Mesothelial cell of epicardium (in vitro differentiated cells): ENCODE measurements at regions not wholly inside any gene's neighbourhood (a gene's known extent, or its start where the extent isn't known, plus 50 kb on each side); places are given as distances from the start of the nearest gene placed in this dataset.

ENCODE experiments used
- DNase-seq, 2 experiments: peaks; one replicate each; pipeline ENCODE4 v3.0.0; 2021; ENCODE audit warnings: low spot score in 2 of 2; ENCODE audit not compliant: unreplicated experiment in 2 of 2
- H3K27ac Mint-ChIP-seq: 2 replicates; pipeline ENCODE4 v1.8.0; 2021; ENCODE audit warnings: mixed read lengths
- H3K27me3 Mint-ChIP-seq: 2 replicates; pipeline ENCODE4 v1.8.0; 2021; ENCODE audit warnings: low read depth, mixed read lengths
- H3K36me3 Mint-ChIP-seq: 2 replicates; pipeline ENCODE4 v1.8.0; 2021; ENCODE audit warnings: mixed read lengths
- H3K4me1 Mint-ChIP-seq: 2 replicates; pipeline ENCODE4 v1.8.0; 2021; ENCODE audit warnings: mixed read lengths
- H3K4me3 Mint-ChIP-seq: 2 replicates; pipeline ENCODE4 v1.8.0; 2021; ENCODE audit warnings: mild to moderate bottlenecking, moderate library complexity, mixed read lengths
- H3K9me3 Mint-ChIP-seq: 2 replicates; pipeline ENCODE4 v1.8.0; 2021; ENCODE audit warnings: mixed read lengths
- CTCF ChIP-seq: fragments of 200-600 bp; sonication (generic); IDR thresholded peaks from one replicate; pipeline ENCODE4 v1.5.0; 2021; ENCODE audit warnings: antibody characterized with exemption; ENCODE audit not compliant: unreplicated experiment

GRCh38 chr7:54859545-54859944 lies 100.5 kb upstream of the SEC61G start:
- Mint-ChIP-seq H3K4me3 (no peak overlapping the region), H3K27me3 (peaks cover 44% of the 10 kb centered on the region), H3K27ac (no peak overlapping the region), H3K4me1 (peaks cover 10% of the 10 kb centered on the region), H3K9me3 (peaks cover 8% of the 10 kb centered on the region), H3K36me3 (no peaks in the 10 kb centered on the region)
- no peak for DNase-seq
- TF ChIP-seq CTCF = no peak

DNA sequence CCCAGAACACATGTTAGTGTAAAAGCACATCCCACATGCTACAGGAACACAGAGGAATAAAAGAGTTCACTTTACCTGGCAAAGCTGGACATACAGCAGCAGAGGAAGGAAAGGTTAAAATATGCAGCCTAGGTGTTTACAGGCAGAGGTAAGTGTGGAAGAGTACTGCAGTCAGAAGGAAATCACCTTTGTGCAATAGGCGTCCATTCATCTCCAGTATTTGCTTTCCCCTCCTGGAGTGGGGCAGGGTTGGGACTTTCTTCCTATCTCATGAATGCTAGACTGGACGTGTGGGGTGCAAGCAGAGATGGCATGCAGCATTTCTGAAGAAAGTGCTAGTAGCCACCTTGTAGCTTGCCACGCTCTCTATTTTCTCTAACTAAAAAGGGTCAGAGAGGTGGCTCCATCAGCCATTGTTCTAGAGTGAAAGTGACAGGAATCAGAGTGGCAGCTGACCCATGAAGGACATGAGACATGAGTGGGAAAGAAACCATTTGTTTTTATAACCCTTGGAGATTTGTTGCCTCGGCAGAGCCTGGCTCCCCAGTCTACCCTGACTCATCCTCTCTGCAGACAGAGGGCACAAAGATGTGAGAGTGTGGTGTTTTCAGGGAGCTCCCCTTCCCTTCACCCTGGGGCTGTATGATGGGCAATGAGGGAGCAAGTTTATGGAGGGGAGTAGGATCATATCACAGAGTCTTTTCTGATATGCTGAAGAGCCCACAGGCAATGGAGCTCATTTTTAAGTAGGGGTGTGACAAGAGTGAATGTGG lies 101.2 kb upstream of the SEC61G start:
- Mint-ChIP-seq H3K36me3 (no peaks in the 10 kb centered on the region), H3K4me1 (peaks cover 10% of the 10 kb centered on the region), H3K9me3 (peaks cover 4% of the 10 kb centered on the region), H3K27me3 (peaks cover 43% of the 10 kb centered on the region), H3K27ac (no peak overlapping the region), H3K4me3 (no peak overlapping the region)
- TF ChIP-seq CTCF = no peak
- no peak for DNase-seq

DNA sequence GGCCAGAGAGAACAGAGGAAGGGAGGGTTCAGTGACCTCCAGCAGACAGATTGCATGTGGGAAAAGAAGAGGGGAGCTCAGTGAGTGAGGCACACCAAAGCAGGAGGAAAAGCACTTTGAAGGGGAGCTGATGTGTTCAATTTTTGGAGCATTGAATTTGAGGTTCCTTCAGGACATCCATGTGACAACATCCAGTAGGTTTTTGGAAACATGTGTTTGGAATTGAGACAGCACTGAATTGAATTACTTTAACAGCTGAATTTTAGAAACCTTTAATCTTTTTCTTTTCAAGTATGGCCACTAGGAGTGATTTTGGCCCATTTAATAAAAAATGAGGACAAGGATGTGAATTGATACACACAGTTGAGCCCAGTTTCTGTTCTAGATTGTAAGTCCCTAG lies 101.8 kb upstream of the SEC61G start:
- Mint-ChIP-seq H3K36me3 (no peaks in the 10 kb centered on the region), H3K27me3 (peaks cover 43% of the 10 kb centered on the region), H3K4me1 (peaks cover 10% of the 10 kb centered on the region), H3K4me3 (no peak overlapping the region), H3K9me3 (peaks cover 4% of the 10 kb centered on the region), H3K27ac (no peak overlapping the region)
- DNase-seq = no peak
- no peak for TF ChIP-seq CTCF

GRCh38 chr7:54864663-54865062 lies 105.7 kb upstream of the SEC61G start:
- TF ChIP-seq CTCF = no peak
- Mint-ChIP-seq H3K4me3 (no peak overlapping the region), H3K27ac (no peak overlapping the region), H3K36me3 (no peaks in the 10 kb centered on the region), H3K9me3 (no peaks in the 10 kb centered on the region), H3K4me1 (peaks cover 2% of the 10 kb centered on the region), H3K27me3 (peaks cover 37% of the 10 kb centered on the region)
- no peak for DNase-seq

DNA sequence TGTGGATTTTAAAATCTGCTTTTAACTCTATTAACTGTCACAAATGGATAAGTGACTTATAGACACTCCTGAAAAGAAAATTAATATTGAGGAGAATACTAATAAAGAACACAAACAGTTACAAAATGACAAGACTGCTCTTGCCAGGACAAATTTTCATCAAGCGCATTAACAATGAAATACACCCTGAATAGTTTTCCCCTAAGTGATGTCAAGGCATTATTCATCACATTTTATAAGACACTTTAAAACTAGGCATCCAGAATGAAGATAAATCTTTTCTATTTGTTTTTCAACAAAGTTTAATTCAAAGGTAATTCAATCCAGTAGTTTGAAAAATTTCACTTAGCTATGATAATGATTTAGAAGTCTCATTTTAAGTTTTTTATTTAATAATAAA lies 110.5 kb upstream of the SEC61G start:
- no peak overlapping the region for H3K27ac Mint-ChIP-seq
- H3K36me3 Mint-ChIP-seq = no peaks in the 10 kb centered on the region
- H3K9me3 Mint-ChIP-seq = no peaks in the 10 kb centered on the region
- peaks cover 2% of the 10 kb centered on the region for H3K4me1 Mint-ChIP-seq
- no peak for DNase-seq
- TF ChIP-seq CTCF = no peak
- no peaks in the 10 kb centered on the region for H3K27me3 Mint-ChIP-seq
- H3K4me3 Mint-ChIP-seq = no peak overlapping the region
